ENCODE measurements at regions not wholly inside any gene's neighbourhood (a gene's known extent, or its start where the extent isn't known, plus 50 kb on each side); places are given as distances from the start of the nearest gene placed in this dataset.

DNA sequence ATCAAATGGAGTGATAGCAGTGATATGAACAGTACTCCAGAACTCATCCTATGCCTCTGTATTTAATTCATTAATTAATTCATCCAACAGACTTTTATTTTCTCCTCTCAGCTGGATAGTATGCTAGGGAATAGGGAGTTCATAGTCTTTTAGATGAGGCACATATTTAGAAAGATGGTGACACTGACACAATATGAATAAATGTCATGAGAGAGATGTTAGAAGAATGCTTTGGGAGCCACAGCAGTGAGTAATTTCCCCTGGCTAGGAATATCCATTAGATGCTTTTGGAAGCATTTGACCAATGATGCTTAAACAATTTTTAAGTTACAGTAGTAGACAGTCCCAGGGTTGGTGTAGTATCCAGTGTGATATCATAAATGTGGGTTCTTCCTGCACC, 428.7 kb upstream of the SGCD start:
- Histone ChIP-seq H3K27me3 (ENCODE audit: control insufficient read depth, insufficient read depth, low read length) (no peaks in the 10 kb centered on the region), H3K4me3 (ENCODE audit: low read depth, low read length) (no peak overlapping the region), H3K36me3 (ENCODE audit: control insufficient read depth, insufficient read depth, low read length) (no peaks in the 10 kb centered on the region)
- FAIRE-seq (no peak), DNase-seq (ENCODE audit: low read depth) (no peak)
- TF ChIP-seq, protein P1, sequence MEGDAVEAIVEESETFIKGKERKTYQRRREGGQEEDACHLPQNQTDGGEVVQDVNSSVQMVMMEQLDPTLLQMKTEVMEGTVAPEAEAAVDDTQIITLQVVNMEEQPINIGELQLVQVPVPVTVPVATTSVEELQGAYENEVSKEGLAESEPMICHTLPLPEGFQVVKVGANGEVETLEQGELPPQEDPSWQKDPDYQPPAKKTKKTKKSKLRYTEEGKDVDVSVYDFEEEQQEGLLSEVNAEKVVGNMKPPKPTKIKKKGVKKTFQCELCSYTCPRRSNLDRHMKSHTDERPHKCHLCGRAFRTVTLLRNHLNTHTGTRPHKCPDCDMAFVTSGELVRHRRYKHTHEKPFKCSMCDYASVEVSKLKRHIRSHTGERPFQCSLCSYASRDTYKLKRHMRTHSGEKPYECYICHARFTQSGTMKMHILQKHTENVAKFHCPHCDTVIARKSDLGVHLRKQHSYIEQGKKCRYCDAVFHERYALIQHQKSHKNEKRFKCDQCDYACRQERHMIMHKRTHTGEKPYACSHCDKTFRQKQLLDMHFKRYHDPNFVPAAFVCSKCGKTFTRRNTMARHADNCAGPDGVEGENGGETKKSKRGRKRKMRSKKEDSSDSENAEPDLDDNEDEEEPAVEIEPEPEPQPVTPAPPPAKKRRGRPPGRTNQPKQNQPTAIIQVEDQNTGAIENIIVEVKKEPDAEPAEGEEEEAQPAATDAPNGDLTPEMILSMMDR (IDR thresholded peaks at IDR 0.05; ENCODE audit: insufficient read depth, low read length, severe bottlenecking): no peak

- DNase-seq (ENCODE audit: low read depth) (no peak), FAIRE-seq (no peak)
- Histone ChIP-seq H3K4me3 (ENCODE audit: low read depth, low read length) (no peak overlapping the region), H3K27me3 (ENCODE audit: control insufficient read depth, insufficient read depth, low read length) (no peaks in the 10 kb centered on the region), H3K36me3 (ENCODE audit: control insufficient read depth, insufficient read depth, low read length) (no peaks in the 10 kb centered on the region)
- TF ChIP-seq, protein P1 (IDR thresholded peaks at IDR 0.05; ENCODE audit: insufficient read depth, low read length, severe bottlenecking): no peak
Observed at GRCh38 chr5:155903791-155904190, 423.2 kb upstream of the SGCD start.

- no peak overlapping the region for H3K4me3 ChIP-seq (ENCODE audit: low read depth, low read length)
- DNase-seq (ENCODE audit: low read depth) (no peak), FAIRE-seq (no peak)
- H3K27me3 ChIP-seq (ENCODE audit: control insufficient read depth, insufficient read depth, low read length): no peaks in the 10 kb centered on the region
- TF ChIP-seq, protein P1 (IDR thresholded peaks at IDR 0.05; ENCODE audit: insufficient read depth, low read length, severe bottlenecking): no peak
- no peaks in the 10 kb centered on the region for H3K36me3 ChIP-seq (ENCODE audit: control insufficient read depth, insufficient read depth, low read length)
Observed at GRCh38 chr5:155905364-155905763, 421.6 kb upstream of the SGCD start.

GRCh38 chr5:155906046-155906445, 420.9 kb upstream of the SGCD start:
- H3K36me3 ChIP-seq (ENCODE audit: control insufficient read depth, insufficient read depth, low read length): no peaks in the 10 kb centered on the region
- no peak for FAIRE-seq
- TF ChIP-seq, protein P1 (IDR thresholded peaks at IDR 0.05; ENCODE audit: insufficient read depth, low read length, severe bottlenecking): no peak
- no peak for DNase-seq (ENCODE audit: low read depth)
- no peak overlapping the region for H3K4me3 ChIP-seq (ENCODE audit: low read depth, low read length)
- no peaks in the 10 kb centered on the region for H3K27me3 ChIP-seq (ENCODE audit: control insufficient read depth, insufficient read depth, low read length)

DNA sequence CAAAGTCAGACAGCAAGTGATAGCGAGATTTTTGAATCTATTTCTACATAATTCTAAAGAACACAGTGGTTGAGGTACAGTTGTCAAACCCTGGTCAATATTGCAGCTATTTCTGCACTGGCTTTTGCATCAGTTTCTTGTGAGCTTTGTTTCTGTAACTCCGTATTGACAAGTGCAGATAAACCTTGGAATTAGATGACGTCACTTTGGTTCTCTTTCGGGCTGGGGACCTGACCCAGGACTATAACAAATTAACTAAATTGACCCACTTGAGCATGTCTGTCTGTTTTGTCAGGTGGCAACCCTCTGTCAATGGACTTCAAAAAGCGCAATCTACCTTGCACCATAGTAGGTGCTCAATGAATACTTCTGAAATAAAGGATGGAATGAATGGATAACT, 418.4 kb upstream of the SGCD start:
- FAIRE-seq (no peak), DNase-seq (ENCODE audit: low read depth) (no peak)
- TF ChIP-seq, protein P1 (IDR thresholded peaks at IDR 0.05; ENCODE audit: insufficient read depth, low read length, severe bottlenecking): no peak
- no peak overlapping the region for H3K4me3 ChIP-seq (ENCODE audit: low read depth, low read length)
- no peaks in the 10 kb centered on the region for H3K36me3 ChIP-seq (ENCODE audit: control insufficient read depth, insufficient read depth, low read length)
- H3K27me3 ChIP-seq (ENCODE audit: control insufficient read depth, insufficient read depth, low read length): no peaks in the 10 kb centered on the region

DNA sequence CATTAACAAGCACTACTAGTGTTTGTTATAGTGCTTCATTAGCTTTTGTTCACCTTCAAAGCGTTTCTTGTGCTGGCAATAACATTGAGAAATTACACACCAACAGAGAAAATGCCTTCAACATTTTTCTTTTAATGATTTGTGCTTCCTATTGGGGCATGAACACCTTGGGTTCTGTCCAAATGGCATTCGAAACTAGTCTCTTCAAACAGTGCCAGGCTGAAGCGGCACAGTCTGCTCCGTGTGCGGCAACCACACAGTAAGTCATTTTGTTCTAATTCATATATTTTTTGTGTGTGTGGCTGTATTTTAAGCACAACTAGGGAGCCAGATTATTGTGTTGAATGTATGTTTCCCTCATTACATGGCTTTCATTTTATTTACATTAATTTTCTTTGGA, 414.7 kb upstream of the SGCD start:
- Histone ChIP-seq H3K4me3 (ENCODE audit: low read depth, low read length) (no peak overlapping the region), H3K36me3 (ENCODE audit: control insufficient read depth, insufficient read depth, low read length) (no peaks in the 10 kb centered on the region), H3K27me3 (ENCODE audit: control insufficient read depth, insufficient read depth, low read length) (no peaks in the 10 kb centered on the region)
- TF ChIP-seq, protein P1 (IDR thresholded peaks at IDR 0.05; ENCODE audit: insufficient read depth, low read length, severe bottlenecking): no peak
- DNase-seq (ENCODE audit: low read depth) (no peak), FAIRE-seq (no peak)

Data from bronchial epithelial cell (primary cell).